HG02623 (cell line): ENCODE measurements at regions not wholly inside any gene's neighbourhood (a gene's known extent, or its start where the extent isn't known, plus 50 kb on each side); places are given as distances from the start of the nearest gene placed in this dataset.

Experiments
- ATAC-seq: cut with Tn5 transposase; IDR thresholded peaks from one replicate; pipeline ENCODE4 v1.9.1; 2021; ENCODE audit warnings: moderate library complexity; ENCODE audit not compliant: unreplicated experiment

- ATAC-seq, result no peak
These were observed 98.9 kb downstream of the HDGFL1 start for GRCh38 chr6:22668307-22668706.

DNA sequence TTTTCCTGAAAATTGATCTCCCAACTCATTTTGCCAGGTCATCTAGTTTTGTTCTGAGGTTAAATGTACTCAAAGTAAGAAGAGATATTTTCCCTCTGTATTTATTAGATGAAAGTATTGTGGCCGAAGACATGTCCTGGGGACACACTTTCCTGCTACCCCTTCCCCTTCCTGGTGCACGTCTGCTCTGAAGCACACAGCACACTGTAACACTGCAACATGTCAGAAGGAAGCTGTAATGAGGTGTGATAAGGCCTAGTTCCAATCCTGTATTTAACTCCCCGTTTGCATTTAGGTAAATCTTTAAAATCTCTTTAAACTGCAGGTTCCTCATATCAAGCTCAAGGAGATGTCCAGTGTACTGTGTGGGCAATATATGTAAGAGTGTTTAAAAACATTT, 99.4 kb downstream of the HDGFL1 start:
- no peak for ATAC-seq

- no peak for ATAC-seq
These were observed 101.2 kb downstream of the HDGFL1 start for GRCh38 chr6:22670605-22671004.

DNA sequence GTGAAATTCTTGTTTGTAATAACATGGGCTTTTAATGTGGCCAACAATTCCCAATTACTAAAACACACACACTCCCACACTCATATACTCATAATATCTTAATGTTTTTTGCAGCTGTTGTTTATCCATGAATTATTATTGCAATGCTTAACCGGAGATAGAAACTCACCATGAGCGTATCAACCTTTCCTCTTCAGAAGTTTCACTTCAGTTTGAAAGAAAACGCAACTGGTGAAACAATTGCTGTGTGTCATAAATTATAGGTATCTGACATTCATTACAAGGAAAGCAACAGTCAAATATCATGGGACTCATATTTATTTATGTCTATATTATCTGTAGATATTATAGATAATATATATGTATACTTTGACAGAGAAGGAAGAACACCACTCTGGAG, 104.1 kb downstream of the HDGFL1 start:
- ATAC-seq, result no peak

DNA sequence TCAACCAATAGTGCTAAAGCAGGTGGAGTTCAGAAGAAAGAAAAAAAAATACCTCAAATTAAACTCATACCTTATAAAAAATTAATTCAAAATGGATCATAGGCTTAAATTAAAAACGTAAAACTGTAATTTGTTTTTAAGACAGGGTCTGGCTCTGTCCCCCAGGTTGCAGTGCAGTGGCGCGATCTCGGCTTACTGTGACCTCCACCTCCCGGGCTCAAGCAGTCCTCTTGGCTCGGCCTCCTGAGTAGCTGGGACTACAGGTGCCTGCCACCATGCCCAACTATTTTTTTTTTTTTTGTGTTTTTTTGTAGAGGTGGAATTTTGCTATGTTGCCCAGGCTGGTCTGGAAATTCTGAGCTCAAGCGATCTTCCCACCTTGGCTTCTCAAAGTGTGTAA, 111.6 kb downstream of the HDGFL1 start:
- ATAC-seq, result no peak

GRCh38 chr6:22681761-22682160, 112.4 kb downstream of the HDGFL1 start:
- no peak for ATAC-seq

DNA sequence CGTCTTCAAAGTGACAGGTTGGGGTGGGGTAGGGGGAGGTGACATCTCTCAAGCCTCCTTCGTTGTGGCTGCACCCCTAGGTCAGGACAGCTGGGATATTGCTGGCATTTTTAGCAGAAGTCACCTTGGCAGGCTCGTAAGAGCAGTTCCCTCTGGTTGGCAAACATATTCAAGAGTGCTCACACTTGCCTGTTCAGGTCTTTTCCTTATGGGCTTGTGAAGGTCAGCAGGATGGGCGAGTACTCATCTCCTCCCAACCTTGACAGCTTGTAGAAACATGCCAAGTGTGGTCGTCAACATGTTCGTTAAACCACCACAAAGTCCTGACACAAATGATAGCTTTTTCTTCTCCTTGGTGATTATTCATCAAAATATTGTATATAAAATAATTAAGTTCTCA, 113.6 kb downstream of the HDGFL1 start:
- ATAC-seq, result no peak

DNA sequence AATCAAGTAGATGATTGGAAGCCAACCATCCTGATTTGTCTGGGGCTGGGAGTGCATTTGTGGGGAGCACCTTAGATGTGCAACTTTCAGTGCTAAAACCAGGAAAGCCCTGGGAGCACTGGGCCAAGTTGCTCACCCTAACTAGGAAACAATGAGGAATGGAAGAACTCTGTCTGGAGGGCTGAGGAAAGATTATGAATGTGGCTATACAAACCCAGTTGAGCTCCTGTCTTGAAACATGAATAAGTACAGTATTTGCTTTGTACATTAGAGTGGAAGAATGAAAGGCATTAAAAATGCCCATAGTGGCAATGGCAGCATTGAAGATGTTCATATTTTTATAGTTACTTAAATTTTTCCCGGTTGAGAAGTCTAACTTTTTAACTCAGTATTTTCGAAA, 121.1 kb downstream of the HDGFL1 start:
- ATAC-seq, result no peak

- ATAC-seq, result no peak
These were observed 124.8 kb downstream of the HDGFL1 start for GRCh38 chr6:22694092-22694724.

DNA sequence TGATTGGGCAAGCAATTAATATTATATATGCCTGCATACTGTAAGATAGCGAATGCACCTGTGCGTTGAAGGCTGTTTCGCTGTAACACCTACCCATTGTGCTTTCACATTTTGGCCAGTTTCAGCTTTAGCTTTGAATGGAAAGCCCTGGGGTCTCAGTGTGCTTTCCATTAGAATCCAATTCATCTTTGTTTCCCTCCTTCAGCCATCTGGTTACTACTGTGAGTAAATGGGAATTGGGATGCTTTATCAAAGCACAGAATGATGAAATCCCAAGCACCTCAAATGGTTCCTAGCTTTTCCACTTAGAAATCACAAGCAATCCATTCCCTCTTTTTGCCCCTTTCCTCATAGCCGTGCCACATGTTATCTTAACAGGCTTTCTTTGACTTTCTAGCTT, 127.1 kb downstream of the HDGFL1 start:
- ATAC-seq, result no peak

DNA sequence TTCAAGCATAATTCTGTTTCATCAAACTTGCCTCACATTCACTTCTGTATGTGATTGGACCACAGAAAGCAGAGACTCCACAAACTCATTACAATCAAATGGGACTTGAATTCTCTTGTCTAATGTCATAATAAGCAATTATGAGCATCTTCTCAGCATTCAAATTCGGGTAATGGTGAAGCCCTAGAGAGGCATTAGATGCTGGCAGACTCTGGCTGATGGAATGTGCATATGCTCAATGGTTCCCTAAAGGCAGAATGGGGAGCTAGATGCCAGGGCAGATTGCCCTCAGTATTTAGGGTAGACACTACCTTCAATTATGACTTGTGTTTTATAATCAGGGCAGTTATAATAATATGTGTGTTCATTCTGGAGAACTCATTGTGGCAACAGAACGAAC, 127.9 kb downstream of the HDGFL1 start:
- ATAC-seq, result no peak

DNA sequence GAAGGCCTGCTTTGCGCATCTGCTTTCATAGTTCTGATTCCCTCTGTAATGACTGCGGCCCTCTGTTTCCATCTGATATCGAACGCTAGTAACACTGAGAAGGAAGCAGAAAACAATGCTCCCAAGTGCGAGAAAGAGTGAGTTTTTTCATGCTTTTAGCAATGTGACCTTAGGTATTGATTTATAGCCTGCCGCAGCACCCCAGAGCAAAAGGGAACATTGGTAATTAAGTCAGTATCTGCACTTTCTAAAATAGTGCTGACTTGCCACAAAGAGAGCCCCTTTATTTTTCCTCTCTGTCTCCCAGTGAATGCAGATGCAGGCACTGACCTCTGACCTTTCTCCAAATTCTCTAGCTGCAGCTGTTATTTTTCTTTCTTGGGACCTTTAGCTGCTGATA, 129.8 kb downstream of the HDGFL1 start:
- ATAC-seq, result no peak

DNA sequence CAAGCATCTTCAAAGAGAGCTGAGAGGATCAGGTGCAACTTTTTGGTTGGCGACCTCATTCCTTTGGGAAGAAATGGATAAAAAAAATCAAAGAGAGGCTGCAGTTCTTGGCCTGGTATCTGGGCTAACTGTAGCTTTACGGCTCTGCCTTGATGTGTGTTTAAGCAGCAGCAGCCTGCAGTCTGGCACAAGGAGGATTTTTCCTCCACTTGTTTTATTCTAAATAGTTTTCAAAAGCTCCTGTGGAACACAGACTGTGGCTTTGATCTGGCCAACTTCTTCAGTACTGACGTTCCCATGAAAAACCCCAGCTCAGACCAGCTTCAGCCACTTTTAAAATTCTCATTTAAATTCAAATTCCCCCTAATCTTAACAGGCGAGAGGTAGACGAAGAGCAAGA, 137.3 kb downstream of the HDGFL1 start:
- ATAC-seq, result no peak

GRCh38 chr6:22708469-22708868, 139.1 kb downstream of the HDGFL1 start:
- no peak for ATAC-seq

DNA sequence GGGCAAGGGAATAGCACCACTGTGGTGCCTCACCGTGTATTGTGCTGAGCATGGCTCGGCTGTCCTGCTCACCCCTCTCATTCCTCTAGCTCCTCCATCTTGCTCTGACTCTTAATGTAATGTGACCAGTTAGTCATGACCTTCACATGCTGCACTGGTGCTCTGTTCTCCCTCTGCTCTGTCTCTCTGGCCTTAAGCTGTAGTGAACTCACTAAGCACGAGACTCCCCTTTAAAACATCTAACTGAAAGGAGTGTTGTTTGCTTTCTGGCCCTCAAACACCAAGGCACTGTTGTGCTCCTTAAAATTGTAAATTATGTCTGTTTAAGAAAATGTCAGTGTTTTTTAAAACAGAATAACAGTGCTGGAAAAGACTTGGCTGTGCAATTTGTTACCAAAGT, 140.4 kb downstream of the HDGFL1 start:
- no peak for ATAC-seq

DNA sequence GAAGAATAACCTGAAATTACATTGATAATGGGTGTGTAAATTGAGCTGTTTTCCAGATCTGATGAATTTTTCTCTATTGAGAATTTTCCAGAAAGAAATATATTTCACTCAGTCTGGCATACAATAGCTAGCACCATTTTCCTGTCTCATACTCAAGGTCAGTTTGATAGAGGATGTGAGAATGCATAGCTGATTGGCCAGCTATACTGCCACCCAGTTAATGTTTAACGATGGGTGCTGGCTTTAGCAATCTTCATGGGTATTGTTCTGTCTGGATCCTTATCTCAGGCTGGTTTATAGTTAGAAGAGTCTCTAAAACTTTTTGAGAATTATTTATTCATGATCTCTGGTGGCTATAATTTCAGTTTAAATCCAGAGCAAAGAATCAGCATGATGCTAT, 147.4 kb downstream of the HDGFL1 start:
- no peak for ATAC-seq

- no peak for ATAC-seq
These were observed 148.5 kb downstream of the HDGFL1 start for GRCh38 chr6:22717915-22718314.

DNA sequence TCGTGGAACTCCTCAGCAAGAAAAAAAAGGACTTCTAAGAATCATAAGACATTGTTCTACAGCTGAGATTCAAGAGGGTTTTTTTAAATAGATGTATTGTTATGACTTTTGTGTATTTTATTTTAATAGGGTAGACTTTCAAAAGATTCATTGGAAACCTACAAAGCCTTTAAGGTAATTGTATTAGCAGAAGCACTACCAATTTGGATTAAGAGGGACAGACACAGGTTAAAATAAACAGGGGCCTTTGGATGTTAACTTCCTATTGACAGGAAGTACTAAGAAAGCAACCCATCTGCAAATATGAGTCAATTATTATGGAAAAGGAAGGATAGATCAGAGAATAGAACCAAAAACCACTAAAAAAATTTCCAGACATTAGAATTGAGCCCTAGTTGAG, 153.5 kb downstream of the HDGFL1 start:
- ATAC-seq, result no peak

GRCh38 chr6:22726966-22727365, 157.6 kb downstream of the HDGFL1 start:
- ATAC-seq, result no peak

DNA sequence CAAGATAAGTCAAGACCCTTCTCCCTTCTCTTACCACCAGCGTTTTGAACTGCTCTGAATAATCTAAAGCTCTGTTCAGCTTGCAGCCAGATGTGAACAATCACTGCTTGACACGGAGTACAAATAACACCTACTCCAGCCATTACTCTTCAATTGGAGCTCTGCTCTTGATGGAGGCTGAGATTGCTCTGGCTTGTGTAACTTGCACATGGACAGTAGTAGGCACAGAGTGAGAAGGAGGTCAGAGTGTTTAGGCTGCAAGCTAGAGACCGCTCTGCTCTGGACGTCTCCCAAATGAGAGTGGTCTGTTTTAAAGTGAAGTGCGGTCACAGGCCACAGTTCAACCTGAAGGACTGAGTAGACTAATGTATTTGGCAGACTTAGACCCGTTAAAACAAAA, 158.3 kb downstream of the HDGFL1 start:
- ATAC-seq, result no peak

- ATAC-seq, result no peak
These were observed 163.0 kb downstream of the HDGFL1 start for GRCh38 chr6:22732176-22732970.

DNA sequence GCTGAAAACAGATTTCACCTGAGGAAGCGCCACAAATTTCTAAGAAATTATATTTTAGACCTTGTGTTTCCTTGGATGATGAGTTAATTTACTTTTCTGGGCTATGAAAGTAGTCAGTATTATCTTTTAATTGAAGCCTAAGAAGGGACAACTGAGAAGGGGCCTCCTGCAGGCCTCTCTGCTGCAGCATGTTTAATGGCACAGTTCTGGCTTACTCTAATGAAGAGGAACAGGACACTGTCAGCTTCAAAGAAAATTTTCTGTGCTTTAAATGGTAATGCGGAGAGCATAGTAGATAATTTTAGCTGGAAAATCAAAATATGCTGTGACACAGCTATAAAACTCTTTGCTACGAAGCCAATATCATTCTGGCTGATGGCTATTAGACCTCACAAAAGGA, 167.4 kb downstream of the HDGFL1 start:
- no peak for ATAC-seq

- ATAC-seq, result no peak
These were observed 168.0 kb downstream of the HDGFL1 start for GRCh38 chr6:22737331-22737730.
